Fibroblast of lung (primary cell): ENCODE measurements at regions not wholly inside any gene's neighbourhood (a gene's known extent, or its start where the extent isn't known, plus 50 kb on each side); places are given as distances from the start of the nearest gene placed in this dataset.

Experiments
- CTCF ChIP-seq, 2 donors: IDR thresholded peaks in 1 of 2; conservative IDR thresholded peaks in 1 of 2; 1 replicate in 1 of 2; 2 replicates in 1 of 2; pipeline ENCODE4 v1.5.1; 2011 to 2012; ENCODE audit warnings: low read length in 2 of 2, control low read depth in 1 of 2, inconsistent platforms in 1 of 2, low read depth in 1 of 2, mild to moderate bottlenecking in 1 of 2
- EZH2 ChIP-seq: IDR thresholded peaks from 2 replicates; pipeline ENCODE4 v1.5.1; 2012; ENCODE audit warnings: low read length, control low read depth, mild to moderate bottlenecking; ENCODE audit errors: missing control alignments

- TF ChIP-seq CTCF (conservative IDR thresholded peaks at IDR 0.05 in 1 of 2, IDR thresholded peaks at IDR 0.05 in 1 of 2; ENCODE audit: low read depth in 1 of 2, low read length in 2 of 2) (no peak), EZH2 (no peak)
These were observed 90.3 kb upstream of the TMEM17 start for GRCh38 chr2:62596061-62596921.
